Skeletal muscle satellite cell (primary cell): ENCODE measurements at regions not wholly inside any gene's neighbourhood (a gene's known extent, or its start where the extent isn't known, plus 50 kb on each side); places are given as distances from the start of the nearest gene placed in this dataset.

Experiments
- H3K27me3 ChIP-seq: 2 replicates; pipeline ENCODE4 v1.7.0; 2013; ENCODE audit warnings: low read length; ENCODE audit not compliant: control insufficient read depth, insufficient read depth
- H3K36me3 ChIP-seq: 2 replicates; pipeline ENCODE4 v1.7.0; 2013; ENCODE audit warnings: mild to moderate bottlenecking, control low read depth, low read length; ENCODE audit not compliant: insufficient read depth
- H3K4me1 ChIP-seq: 2 replicates; pipeline ENCODE4 v1.7.0; 2013; ENCODE audit warnings: low read length; ENCODE audit not compliant: control insufficient read depth, insufficient read depth
- H3K4me2 ChIP-seq: 2 replicates; pipeline ENCODE4 v1.7.0; 2013; ENCODE audit warnings: mild to moderate bottlenecking, low read length
- H3K4me3 ChIP-seq: 2 replicates; pipeline ENCODE4 v1.7.0; 2013; ENCODE audit warnings: low read length
- H3K9ac ChIP-seq: 2 replicates; pipeline ENCODE4 v1.7.0; 2013; ENCODE audit warnings: mild to moderate bottlenecking, low read depth, low read length, moderate library complexity
- H3K9me3 ChIP-seq: replicated peaks from 2 replicates; pipeline ENCODE4 v1.7.0; 2013; ENCODE audit warnings: mild to moderate bottlenecking, control low read depth, low read length

- no peaks in the 10 kb centered on the region for H3K4me1 ChIP-seq
- H3K9ac ChIP-seq: no peak overlapping the region
- H3K4me3 ChIP-seq: no peak overlapping the region
- H3K4me2 ChIP-seq: no peak overlapping the region
- H3K9me3 ChIP-seq: no peaks in the 10 kb centered on the region
- no peaks in the 10 kb centered on the region for H3K27me3 ChIP-seq
- H3K36me3 ChIP-seq: no peaks in the 10 kb centered on the region
Observed at GRCh38 chr2:15702452-15702851, 110.8 kb downstream of the DDX1 start.

GRCh38 chr2:15703365-15703869 lies 111.7 kb downstream of the DDX1 start:
- Histone ChIP-seq H3K27me3 (no peaks in the 10 kb centered on the region), H3K36me3 (no peaks in the 10 kb centered on the region), H3K9me3 (no peaks in the 10 kb centered on the region), H3K4me1 (no peaks in the 10 kb centered on the region), H3K9ac (no peak overlapping the region), H3K4me2 (no peak overlapping the region), H3K4me3 (no peak overlapping the region)

- Histone ChIP-seq H3K9ac (no peak overlapping the region), H3K4me3 (no peak overlapping the region), H3K27me3 (no peaks in the 10 kb centered on the region), H3K4me2 (no peak overlapping the region), H3K36me3 (no peaks in the 10 kb centered on the region), H3K9me3 (no peaks in the 10 kb centered on the region), H3K4me1 (no peaks in the 10 kb centered on the region)
Observed at GRCh38 chr2:15704086-15704787, 112.6 kb downstream of the DDX1 start.

- Histone ChIP-seq H3K9ac (no peak overlapping the region), H3K4me2 (no peak overlapping the region), H3K4me1 (no peaks in the 10 kb centered on the region), H3K36me3 (no peaks in the 10 kb centered on the region), H3K4me3 (no peak overlapping the region), H3K27me3 (no peaks in the 10 kb centered on the region), H3K9me3 (no peaks in the 10 kb centered on the region)
Observed at GRCh38 chr2:15704788-15705115, 113.1 kb downstream of the DDX1 start.

- no peaks in the 10 kb centered on the region for H3K36me3 ChIP-seq
- no peaks in the 10 kb centered on the region for H3K9me3 ChIP-seq
- no peaks in the 10 kb centered on the region for H3K27me3 ChIP-seq
- H3K9ac ChIP-seq: no peak overlapping the region
- H3K4me2 ChIP-seq: no peak overlapping the region
- no peaks in the 10 kb centered on the region for H3K4me1 ChIP-seq
- H3K4me3 ChIP-seq: no peak overlapping the region
Observed at GRCh38 chr2:15705310-15705709, 113.6 kb downstream of the DDX1 start.

GRCh38 chr2:15705839-15706386 lies 114.2 kb downstream of the DDX1 start:
- H3K9me3 ChIP-seq: no peaks in the 10 kb centered on the region
- H3K9ac ChIP-seq: no peak overlapping the region
- H3K4me2 ChIP-seq: no peak overlapping the region
- no peaks in the 10 kb centered on the region for H3K27me3 ChIP-seq
- H3K36me3 ChIP-seq: no peaks in the 10 kb centered on the region
- H3K4me1 ChIP-seq: no peaks in the 10 kb centered on the region
- H3K4me3 ChIP-seq: no peak overlapping the region

GRCh38 chr2:15706424-15706823 lies 114.8 kb downstream of the DDX1 start:
- H3K9ac ChIP-seq: no peak overlapping the region

GRCh38 chr2:15706986-15707632 lies 115.4 kb downstream of the DDX1 start:
- Histone ChIP-seq H3K36me3 (no peaks in the 10 kb centered on the region), H3K4me1 (no peaks in the 10 kb centered on the region), H3K9me3 (no peaks in the 10 kb centered on the region), H3K4me2 (no peak overlapping the region), H3K4me3 (no peak overlapping the region), H3K27me3 (no peaks in the 10 kb centered on the region), H3K9ac (no peak overlapping the region)

More at GRCh38 chr2:15706424-15706823, 114.8 kb downstream of the DDX1 start:
- Histone ChIP-seq H3K27me3 (no peaks in the 10 kb centered on the region), H3K9me3 (no peaks in the 10 kb centered on the region), H3K4me1 (no peaks in the 10 kb centered on the region), H3K4me2 (no peak overlapping the region), H3K36me3 (no peaks in the 10 kb centered on the region), H3K4me3 (no peak overlapping the region)

GRCh38 chr2:15708161-15708560 lies 116.5 kb downstream of the DDX1 start:
- Histone ChIP-seq H3K4me3 (no peak overlapping the region), H3K36me3 (no peaks in the 10 kb centered on the region), H3K9ac (no peak overlapping the region), H3K27me3 (no peaks in the 10 kb centered on the region), H3K9me3 (no peaks in the 10 kb centered on the region), H3K4me2 (no peak overlapping the region), H3K4me1 (no peaks in the 10 kb centered on the region)

- H3K27me3 ChIP-seq: no peaks in the 10 kb centered on the region
- no peaks in the 10 kb centered on the region for H3K36me3 ChIP-seq
- no peaks in the 10 kb centered on the region for H3K9me3 ChIP-seq
- H3K9ac ChIP-seq: no peak overlapping the region
- no peak overlapping the region for H3K4me3 ChIP-seq
- no peaks in the 10 kb centered on the region for H3K4me1 ChIP-seq
- no peak overlapping the region for H3K4me2 ChIP-seq
Observed at GRCh38 chr2:15708865-15709820, 117.5 kb downstream of the DDX1 start.

- H3K27me3 ChIP-seq: no peaks in the 10 kb centered on the region
- H3K4me2 ChIP-seq: no peak overlapping the region
- no peak overlapping the region for H3K9ac ChIP-seq
- no peaks in the 10 kb centered on the region for H3K9me3 ChIP-seq
- no peaks in the 10 kb centered on the region for H3K36me3 ChIP-seq
- no peak overlapping the region for H3K4me3 ChIP-seq
- no peaks in the 10 kb centered on the region for H3K4me1 ChIP-seq
Observed at GRCh38 chr2:15711126-15711860, 119.6 kb downstream of the DDX1 start.
